Lower lobe of right lung (tissue), 2 donors: ENCODE measurements at regions not wholly inside any gene's neighbourhood (a gene's known extent, or its start where the extent isn't known, plus 50 kb on each side); places are given as distances from the start of the nearest gene placed in this dataset.
"Not testable (repeated sequence)": the region's sequence is repeated elsewhere in the genome, so short reads cannot be mapped to it uniquely, and the experiment has no call there.

Source experiments
- ATAC-seq, 2 donors: fragments of 200-7000 bp; cut with Tn5 transposase; one replicate each; pipeline ENCODE4 v1.9.1; 2020 to 2022; ENCODE audit warnings: mild to moderate bottlenecking in 2 of 2, moderate library complexity in 2 of 2
- DNase-seq: peaks from one replicate; pipeline ENCODE4 v3.0.0-alpha.2; 2020
- H3K27ac ChIP-seq: fragments of 200-600 bp; one replicate; pipeline ENCODE4 v1.8.0; 2022
- H3K27me3 ChIP-seq: fragments of 200-600 bp; one replicate; pipeline ENCODE4 v1.8.0; 2022; ENCODE audit warnings: low read depth
- H3K36me3 ChIP-seq: fragments of 200-600 bp; one replicate; pipeline ENCODE4 v1.8.0; 2022; ENCODE audit warnings: mild to moderate bottlenecking
- H3K4me1 ChIP-seq: fragments of 200-600 bp; one replicate; pipeline ENCODE4 v1.8.0; 2022
- H3K4me3 ChIP-seq: fragments of 200-600 bp; one replicate; pipeline ENCODE4 v1.8.0; 2022; ENCODE audit warnings: mild to moderate bottlenecking
- H3K9me3 ChIP-seq: fragments of 200-600 bp; one replicate; pipeline ENCODE4 v1.8.0; 2022
- intact Hi-C: fragments of 100-400 bp; cut with DNase I; formaldehyde crosslinking; loops from one replicate; pipeline ENCODE4 v1.11.0; 2022
- TF ChIP-seq, protein P1 (sequence below): fragments of 200-600 bp; IDR thresholded peaks from one replicate; pipeline ENCODE4 v1.8.0; 2022; ENCODE audit warnings: antibody characterized with exemption, mild to moderate bottlenecking
- donor health status: DM: no; HTN: yes; CAD: no; lungs with severe emphysema.

DNA sequence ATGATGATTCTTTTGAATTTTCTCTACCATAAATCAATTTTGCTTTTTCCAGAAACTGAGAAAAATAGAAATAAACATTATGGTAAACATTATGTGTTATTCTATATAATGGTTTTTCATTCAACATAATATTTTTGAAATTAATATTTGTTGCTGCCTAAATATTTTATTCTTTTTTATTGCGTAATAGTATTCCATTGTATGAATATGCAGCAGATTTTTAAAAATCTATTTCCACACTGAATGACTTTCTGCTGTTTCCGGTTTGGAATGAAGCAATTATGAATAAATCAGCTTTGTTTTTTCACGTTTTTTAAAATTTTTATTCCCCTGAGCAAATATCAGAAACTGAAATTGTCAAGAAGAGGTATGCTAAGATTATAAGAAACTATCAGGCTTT lies 335.2 kb upstream of the KCND2 start:
- ATAC-seq (no peak), DNase-seq (no peak)
- Histone ChIP-seq H3K4me3 (no peak overlapping the region), H3K4me1 (no peaks in the 10 kb centered on the region), H3K9me3 (no peaks in the 10 kb centered on the region), H3K36me3 (no peaks in the 10 kb centered on the region), H3K27ac (no peak overlapping the region), H3K27me3 (no peaks in the 10 kb centered on the region)
- TF ChIP-seq, protein P1, sequence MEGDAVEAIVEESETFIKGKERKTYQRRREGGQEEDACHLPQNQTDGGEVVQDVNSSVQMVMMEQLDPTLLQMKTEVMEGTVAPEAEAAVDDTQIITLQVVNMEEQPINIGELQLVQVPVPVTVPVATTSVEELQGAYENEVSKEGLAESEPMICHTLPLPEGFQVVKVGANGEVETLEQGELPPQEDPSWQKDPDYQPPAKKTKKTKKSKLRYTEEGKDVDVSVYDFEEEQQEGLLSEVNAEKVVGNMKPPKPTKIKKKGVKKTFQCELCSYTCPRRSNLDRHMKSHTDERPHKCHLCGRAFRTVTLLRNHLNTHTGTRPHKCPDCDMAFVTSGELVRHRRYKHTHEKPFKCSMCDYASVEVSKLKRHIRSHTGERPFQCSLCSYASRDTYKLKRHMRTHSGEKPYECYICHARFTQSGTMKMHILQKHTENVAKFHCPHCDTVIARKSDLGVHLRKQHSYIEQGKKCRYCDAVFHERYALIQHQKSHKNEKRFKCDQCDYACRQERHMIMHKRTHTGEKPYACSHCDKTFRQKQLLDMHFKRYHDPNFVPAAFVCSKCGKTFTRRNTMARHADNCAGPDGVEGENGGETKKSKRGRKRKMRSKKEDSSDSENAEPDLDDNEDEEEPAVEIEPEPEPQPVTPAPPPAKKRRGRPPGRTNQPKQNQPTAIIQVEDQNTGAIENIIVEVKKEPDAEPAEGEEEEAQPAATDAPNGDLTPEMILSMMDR, result no peak
- intact Hi-C loops, result no loop called here

DNA sequence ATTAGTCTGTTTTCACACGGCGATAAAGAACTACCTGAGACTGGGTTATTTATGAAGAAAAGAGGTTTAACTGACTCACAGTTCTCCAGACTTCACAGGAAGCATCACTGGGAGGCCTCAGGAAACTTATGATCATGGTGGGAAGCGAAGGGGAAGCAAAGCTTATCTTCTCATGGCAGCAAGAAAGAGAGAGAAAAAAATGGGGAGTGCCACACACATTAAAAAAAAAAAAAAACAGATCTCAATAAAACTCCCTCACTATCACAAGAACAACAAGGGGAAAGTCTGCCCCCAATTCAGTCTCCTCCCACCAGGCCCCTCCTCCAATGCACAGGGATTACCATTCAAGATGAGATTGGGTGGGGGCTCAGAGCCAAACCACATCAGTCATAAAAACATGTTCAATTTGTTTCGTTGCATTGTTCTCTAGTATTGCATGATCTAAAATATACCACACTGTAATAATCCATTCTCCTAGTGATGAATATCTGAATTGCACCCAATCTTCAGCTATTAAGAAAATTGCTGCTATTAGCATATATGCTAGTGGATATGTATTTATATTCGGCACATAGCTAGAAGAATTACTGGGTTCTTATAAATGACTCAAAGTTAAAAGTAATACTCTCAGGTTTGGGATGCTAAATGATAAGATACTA lies 328.9 kb upstream of the KCND2 start:
- H3K4me1 ChIP-seq, result no peaks in the 10 kb centered on the region
- intact Hi-C loops, result no loop called here
- H3K4me3 ChIP-seq, result no peak overlapping the region
- H3K9me3 ChIP-seq, result no peaks in the 10 kb centered on the region
- DNase-seq (no peak), ATAC-seq (no peak)
- H3K27ac ChIP-seq, result no peak overlapping the region
- H3K36me3 ChIP-seq, result no peaks in the 10 kb centered on the region
- TF ChIP-seq, protein P1, result no peak
- H3K27me3 ChIP-seq, result no peaks in the 10 kb centered on the region

DNA sequence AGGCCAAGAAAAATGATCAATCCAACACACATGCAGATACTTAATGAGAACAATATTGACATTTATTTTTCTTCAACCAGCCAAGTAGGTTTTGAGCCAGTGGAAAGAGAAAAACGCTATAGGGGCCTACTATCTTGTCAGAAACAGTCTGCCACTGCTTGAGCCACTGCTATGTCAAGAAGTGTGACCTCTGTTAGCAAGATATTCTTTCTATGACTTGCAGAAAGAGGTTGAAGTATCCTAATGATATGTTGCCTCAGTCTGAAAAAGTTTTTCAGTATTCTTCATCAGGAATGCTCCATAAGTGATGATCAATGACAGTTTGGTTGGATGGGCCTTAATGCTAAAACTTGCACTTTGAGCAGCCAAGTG lies 328.4 kb upstream of the KCND2 start:
- TF ChIP-seq, protein P1, result no peak
- H3K4me3 ChIP-seq, result no peak overlapping the region
- H3K27me3 ChIP-seq, result no peaks in the 10 kb centered on the region
- ATAC-seq (no peak), DNase-seq (no peak)
- no peaks in the 10 kb centered on the region for H3K36me3 ChIP-seq
- no peaks in the 10 kb centered on the region for H3K4me1 ChIP-seq
- H3K27ac ChIP-seq, result no peak overlapping the region
- no peaks in the 10 kb centered on the region for H3K9me3 ChIP-seq
- intact Hi-C loops, result no loop called here

DNA sequence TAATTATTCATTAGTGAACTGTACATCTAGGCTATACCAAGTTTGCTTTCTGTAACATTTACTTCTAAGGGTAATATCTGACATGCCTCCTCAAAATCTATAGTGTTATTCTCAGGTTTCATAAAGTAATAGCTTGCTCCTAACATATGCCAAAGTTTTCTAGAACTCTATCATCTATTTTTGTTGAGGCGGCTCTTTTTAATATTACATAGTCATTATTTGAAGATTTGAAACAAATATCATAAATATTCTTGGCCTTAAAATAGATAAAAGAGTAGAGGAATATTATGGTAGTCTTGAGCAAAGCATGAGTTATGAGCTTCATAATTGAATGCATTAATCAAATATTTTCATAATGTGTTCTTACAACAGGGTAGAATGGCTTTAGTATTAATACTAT lies 327.2 kb upstream of the KCND2 start:
- DNase-seq (no peak), ATAC-seq (no peak)
- Histone ChIP-seq H3K27ac (no peak overlapping the region), H3K4me1 (no peaks in the 10 kb centered on the region), H3K27me3 (no peaks in the 10 kb centered on the region), H3K4me3 (no peak overlapping the region), H3K9me3 (no peaks in the 10 kb centered on the region), H3K36me3 (no peaks in the 10 kb centered on the region)
- TF ChIP-seq, protein P1, result no peak
- intact Hi-C loops, result no loop called here

DNA sequence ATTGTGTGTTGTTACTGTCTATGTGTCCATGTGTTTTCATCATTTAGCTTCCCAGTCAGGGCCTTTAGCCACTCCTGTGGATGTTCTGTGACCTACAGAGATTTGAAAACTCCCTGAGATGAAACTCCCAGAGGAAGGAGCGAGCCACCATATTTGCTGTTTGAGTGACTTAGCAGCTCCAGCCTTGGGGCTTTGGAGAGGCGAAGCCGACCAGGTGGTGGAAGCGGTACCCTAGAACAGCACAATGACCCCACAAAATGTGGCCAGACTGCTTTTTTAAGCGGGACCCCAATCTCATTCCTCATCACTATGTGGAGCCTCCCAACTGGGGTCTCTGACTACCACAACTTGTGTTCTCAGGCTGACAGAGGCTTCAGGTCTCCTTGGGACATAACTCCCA lies 323.9 kb upstream of the KCND2 start:
- TF ChIP-seq, protein P1, result no peak
- H3K27me3 ChIP-seq, result no peaks in the 10 kb centered on the region
- H3K27ac ChIP-seq, result no peak overlapping the region
- H3K9me3 ChIP-seq, result no peaks in the 10 kb centered on the region
- H3K4me3 ChIP-seq, result no peak overlapping the region
- intact Hi-C loops, result no loop called here
- H3K36me3 ChIP-seq, result no peaks in the 10 kb centered on the region
- DNase-seq, result no peak
- ATAC-seq, result no peak
- no peaks in the 10 kb centered on the region for H3K4me1 ChIP-seq

DNA sequence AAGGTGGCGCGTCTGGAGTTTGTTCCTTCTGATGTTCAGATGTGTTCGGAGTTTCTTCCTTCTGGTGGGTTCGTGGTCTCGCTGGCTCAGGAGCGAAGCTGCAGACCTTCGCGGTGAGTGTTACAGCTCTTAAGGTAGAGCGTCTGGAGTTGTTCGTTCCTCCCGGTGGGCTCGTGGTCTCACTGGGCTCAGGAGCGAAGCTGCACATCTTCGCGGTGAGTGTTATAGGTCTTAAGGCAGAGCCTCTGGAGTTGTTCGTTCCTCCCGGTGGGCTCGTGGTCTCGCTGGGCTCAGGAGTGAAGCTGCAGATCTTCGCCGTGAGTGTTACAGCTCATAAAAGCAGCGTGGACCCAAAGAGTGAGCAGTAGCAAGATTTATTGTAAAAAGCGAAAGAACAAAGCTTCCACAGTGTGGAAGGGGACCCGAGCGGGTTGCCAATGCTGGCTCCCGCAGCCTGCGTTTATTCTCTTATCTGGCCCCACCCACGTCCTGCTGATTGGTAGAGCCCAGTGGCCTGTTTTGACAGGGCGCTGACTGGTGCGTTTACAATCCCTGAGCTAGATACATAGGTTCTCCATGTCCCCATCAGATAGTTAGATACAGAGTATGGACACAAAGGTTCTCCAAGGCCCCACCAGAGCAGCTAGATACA lies 322.5 kb upstream of the KCND2 start:
- H3K27me3 ChIP-seq, intact Hi-C loops, H3K27ac ChIP-seq, DNase-seq, H3K36me3 ChIP-seq, ATAC-seq, H3K4me1 ChIP-seq, H3K9me3 ChIP-seq, H3K4me3 ChIP-seq: not testable (repeated sequence)

DNA sequence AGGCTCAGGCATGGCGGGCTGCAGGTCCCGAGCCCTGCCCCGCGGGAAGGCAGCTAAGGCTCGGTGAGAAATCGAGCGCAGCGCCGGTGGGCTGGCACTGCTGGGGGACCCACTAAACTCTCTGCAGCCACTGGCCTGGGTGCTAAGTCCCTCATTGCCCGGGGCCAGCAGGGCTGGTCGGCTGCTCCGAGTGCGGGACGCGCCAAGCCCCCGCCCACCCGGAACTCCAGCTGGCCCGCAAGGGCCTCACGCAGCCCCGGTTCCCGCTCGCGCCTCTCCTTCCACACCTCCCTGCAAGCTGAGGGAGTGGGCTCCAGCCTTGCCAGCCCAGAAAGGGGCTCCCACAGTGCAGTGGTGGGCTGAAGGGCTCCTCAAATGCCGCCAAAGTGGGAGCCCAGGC lies 321.4 kb upstream of the KCND2 start:
- H3K4me1 ChIP-seq, intact Hi-C loops, H3K27me3 ChIP-seq, DNase-seq, H3K27ac ChIP-seq, H3K4me3 ChIP-seq, H3K9me3 ChIP-seq, ATAC-seq, H3K36me3 ChIP-seq: not testable (repeated sequence)
